Left kidney (tissue), 1 donor: ENCODE measurements at regions not wholly inside any gene's neighbourhood (a gene's known extent, or its start where the extent isn't known, plus 50 kb on each side); places are given as distances from the start of the nearest gene placed in this dataset.

ENCODE experiments used
- DNase-seq: peaks from one replicate; pipeline ENCODE4 v3.0.0-alpha.2; 2013

DNA sequence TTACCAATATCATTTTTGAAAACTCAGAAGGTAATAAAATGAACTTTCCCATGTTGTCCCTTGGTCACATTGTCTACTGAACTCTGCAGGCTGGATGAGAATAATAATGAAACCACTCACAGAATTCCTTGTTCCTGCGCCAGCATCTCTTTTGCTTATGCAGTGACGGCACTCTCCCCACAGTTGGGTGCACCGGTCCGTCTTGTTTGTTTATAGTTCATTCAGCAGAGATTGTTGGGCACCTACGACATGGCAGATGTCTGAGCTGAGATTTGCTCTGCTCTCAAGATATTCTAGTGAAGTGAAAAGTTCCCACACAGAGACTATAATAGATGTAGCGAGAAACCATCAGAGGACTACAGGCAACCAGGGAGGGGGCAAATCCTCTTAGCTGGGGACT is 375.7 kb upstream of the CDH11 start:
- DNase-seq, result no peak

DNA sequence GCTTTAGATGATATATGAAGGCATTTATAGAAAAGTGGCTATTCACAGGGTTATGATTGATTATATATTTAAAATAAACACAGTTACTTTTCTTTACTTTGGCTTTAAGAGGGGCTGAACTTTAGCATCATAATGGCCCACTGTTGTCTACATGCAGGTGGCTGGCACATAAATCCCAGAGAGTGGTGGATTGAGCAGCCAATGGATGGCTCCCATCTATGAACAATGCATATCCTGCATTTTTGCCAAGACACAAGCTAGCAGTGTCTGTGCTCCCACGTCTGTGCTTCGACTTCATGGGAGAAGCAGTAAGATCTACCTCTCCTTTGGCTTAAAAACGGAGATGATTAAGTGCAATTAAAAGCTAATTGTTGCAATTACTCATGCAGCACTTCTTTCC is 373.2 kb upstream of the CDH11 start:
- DNase-seq, result no peak

DNA sequence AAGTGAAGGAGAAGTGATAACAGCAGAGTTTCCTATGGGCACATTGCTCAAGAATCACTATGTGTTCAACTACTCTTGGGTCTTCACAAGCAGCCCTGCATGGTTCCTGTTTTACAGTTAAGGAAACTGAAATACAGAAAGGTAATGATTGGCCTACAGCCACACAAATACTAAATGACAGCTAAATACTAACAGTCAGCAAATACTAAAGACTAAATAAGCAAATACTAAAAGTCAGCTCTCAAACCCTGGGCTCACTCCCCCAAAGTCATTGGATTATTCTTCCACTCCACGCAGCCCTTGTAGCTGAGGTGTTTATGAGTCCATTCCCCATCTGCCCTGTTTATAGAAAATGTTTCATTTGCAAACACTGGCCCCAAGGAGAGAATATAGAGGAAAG is 372.7 kb upstream of the CDH11 start:
- no peak for DNase-seq

DNA sequence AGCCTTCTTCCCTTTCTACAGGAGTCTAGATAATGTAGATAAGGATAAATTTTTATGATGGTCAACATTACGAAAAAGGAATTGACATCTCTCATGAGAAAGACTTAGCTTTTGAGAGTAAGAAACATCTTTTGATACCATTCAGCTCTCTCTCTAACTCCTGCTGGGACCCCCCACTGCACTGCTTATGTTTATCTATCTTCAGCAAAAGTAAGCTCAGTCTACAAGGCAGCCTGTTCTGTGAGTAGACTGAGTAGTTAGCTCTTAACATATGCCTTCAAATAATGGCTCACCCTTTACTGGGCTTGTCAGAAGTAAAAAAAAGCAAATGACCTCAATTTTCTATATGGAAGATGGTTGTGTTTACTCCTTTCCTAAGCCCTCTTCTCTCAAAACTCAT is 372.2 kb upstream of the CDH11 start:
- DNase-seq, result no peak

DNA sequence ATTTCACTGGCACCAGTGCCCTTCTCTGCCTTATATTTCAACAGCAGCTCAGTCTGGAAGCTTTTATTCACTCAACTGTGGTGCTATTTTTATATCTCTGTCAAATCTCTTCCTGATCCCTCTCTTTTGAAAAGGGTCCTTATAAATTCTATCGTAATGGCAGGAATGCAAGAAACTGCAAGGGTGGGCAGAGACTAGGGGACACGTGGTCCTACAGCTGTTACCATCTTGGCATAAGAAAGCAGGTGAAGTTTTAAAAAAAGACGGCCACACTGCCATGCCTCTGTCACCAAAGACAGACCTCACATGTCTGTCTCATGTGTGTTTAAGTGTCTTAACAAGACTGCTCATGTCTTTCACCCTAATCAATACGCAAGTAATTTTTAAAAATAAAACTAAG is 368.4 kb upstream of the CDH11 start:
- no peak for DNase-seq

DNA sequence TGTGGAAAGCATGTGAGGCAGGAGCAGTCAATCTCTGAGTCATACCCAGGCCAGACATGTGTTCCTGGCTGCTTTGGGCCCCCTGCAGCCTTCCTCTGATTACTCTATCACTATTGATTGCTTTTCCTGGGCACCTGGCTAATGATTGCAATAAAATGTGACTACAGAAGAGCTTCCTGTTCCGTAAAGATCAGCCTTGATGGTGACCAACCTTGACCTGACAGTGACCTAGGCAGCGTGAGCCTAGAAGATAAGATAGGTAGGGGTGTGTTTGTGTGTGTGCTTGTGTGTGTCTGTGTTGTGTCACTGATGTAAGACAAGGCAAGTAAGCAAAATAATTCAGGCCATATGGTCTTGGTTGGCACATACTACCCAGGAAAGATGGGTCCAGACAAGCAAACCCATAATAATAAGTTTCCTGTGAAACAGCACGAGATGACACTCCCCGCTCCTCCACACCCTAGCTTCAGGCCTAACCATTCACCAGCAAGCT is 367.7 kb upstream of the CDH11 start:
- no peak for DNase-seq

DNA sequence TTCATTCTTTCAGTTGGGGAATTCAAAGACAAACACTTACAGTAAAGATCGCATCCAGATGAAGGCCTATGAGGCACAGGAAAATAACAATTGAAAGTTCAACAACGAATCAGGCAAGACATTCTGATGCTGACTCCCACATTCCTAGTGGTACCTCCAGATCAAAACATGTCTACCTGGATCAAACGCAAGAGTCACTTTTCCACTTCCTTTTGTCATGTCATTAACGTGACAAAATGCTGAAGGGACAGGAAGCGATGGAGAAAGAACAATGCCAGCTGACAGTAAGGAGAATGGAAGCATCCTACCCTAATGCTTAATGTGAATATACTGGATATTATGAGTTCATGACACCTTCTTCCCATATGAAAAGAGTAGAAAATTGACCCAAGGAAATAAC is 365.4 kb upstream of the CDH11 start:
- DNase-seq, result no peak

DNA sequence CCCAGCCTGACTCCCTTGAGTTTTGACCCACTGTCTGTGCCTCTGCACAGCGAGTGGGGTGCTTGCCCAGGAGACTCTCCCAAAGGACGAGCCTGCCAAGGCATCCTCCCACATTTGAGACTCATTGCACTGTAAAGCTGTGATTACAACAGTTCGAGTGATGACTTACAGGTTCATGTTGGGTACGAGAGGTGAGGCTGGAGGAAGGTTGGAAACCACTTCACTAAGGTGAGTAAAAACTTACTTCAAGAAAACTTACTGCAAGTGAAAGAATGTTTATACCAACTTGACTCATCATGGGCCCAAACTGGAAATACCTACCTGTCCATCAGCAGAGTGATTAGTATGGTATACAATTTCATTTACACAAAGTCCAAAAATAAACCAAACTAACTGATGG is 360.1 kb upstream of the CDH11 start:
- no peak for DNase-seq

DNA sequence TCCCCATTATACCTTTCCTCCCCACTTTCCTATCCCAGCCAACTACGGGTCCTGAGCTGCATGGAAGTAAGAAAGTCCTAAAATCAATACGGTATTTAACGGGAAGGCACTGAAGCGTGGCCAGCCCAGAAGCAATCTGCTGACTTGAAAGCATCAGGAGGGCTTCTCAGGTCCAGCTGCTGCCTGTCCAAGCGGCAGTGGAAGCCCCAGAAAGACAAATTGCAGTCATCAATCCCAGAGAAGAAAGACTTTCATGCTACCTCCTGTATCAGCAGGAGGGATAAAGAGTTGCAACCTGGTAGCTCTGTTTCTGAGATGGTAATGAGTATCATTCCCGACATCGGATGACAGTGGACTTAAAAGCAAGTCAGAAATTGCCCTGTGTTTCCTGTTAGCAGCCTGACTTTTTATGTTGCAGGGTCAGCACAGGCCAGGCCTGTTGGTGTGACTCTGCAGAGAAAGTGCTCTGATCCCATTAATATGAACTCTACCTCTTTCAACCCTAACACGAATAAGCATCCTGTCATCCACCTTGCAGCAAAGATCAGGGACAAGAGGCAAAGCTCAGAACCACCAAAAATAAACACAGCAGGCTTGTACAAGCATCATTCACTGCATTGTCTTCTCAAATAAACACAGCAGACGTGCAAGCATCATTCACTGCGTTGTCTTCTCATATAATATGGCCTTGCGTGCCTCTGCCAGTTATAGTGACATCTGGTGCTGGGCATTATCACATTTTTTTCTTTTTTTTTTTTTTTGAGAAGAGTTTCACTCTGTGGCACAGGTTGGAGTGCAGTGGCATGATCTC is 358.6 kb upstream of the CDH11 start:
- DNase-seq, result no peak

DNA sequence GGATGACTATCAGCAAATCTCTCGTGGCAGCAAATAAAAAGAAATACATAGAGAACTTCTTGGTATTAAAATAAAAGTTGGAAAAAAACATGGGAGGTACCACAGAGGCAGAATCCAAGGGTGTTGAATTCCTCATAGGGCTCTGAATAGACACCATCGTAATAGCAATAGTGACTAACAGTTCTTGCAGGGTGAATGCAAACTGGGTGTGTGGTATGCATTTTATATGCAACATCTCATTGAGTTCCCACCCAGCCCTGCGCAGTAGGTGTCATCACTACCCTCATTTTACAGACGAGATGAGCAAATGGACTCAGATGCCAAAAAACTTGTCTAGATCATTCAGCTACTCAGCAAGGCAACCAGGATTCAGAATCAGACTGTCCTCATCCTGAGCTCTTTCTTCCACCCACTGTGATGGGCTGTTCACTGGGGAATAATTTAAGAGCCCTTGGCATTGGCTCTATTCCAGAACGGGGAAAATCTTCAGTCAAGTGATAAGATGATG is 354.6 kb upstream of the CDH11 start:
- DNase-seq, result no peak

DNA sequence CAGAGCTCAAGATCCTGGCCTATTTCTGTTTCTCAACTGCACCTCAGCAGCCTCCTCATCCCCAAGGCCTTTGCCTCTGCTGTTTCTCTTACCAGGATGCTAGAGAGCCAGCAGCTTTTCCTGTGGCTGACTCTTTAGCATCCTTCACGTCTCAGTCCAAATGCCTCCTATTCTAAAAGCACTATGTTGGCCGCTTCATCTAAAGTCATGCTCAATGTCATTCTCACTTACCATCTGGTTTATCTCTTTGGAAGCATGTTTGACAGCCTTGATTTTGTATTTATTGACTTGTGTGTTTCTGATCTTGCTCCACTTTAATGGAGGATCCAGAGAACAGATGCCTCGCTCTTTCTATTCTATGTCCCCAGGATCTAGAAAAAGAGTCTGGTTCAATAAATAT is 351.8 kb upstream of the CDH11 start:
- no peak for DNase-seq

DNA sequence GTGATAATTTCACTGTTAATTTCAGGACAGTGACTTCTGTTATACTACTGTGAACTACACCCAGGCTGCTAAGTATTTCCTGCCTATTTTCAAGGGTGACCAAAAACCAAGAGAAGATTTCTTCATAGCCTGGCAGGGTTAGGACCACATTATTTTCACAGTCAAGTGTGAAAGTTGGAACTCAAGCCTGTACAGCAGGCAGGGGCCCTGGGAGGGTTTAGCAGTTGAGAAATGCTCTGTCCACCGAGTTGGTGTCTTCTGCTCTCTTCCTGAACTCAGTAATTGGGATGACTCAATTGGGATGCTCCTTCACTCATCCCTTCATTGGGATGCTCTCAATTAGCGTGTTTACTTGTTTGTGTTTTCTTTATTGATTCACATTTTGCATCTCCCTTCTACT is 347.3 kb upstream of the CDH11 start:
- DNase-seq, result no peak

DNA sequence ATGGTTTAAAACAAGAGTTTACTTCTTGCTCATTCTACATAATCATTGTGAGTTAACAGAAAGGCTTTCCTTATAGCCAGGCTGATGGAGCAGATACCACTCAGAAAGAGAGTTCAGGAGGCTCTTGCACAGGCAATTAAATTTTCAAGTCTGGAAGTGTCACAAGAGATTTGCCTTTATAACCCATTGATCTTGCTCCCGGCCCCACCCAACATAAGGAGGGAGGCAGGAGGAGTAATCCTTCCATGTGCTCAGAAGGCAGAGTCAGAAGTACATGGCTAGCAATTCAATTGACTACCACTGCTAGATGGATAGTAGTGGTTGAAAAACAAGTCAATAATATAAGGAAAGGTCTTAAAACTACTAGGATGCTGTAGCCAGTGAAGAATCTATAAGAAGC is 346.3 kb upstream of the CDH11 start:
- DNase-seq, result no peak

DNA sequence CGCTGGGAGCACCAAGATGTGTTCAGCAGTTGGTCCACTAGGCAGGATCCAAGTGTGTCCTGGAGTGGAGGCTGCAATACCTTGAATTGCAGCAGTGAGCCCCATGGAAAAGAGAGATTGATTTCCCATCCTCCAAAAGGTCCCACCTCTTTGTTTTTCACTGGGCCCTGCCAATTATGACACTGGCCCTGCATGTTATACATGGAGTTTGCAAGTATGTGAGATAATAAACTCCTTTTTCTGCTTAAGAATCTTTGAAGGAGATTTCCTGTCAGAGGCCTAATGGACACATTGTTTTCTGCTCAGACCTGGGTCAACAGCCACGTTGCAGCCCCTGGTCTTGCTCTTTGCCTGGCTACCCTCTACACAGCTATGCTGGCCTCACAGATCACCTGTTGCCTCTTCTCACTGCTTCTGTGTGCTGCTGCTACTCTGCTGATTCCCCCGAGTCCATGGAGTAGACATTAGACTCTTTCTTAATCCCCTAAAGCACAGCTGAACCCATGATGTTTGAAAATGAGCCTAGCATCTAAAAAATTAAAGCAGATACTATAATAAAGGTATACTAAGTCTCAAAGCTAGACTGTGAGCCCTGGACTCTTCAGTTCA is 341.9 kb upstream of the CDH11 start:
- no peak for DNase-seq

DNA sequence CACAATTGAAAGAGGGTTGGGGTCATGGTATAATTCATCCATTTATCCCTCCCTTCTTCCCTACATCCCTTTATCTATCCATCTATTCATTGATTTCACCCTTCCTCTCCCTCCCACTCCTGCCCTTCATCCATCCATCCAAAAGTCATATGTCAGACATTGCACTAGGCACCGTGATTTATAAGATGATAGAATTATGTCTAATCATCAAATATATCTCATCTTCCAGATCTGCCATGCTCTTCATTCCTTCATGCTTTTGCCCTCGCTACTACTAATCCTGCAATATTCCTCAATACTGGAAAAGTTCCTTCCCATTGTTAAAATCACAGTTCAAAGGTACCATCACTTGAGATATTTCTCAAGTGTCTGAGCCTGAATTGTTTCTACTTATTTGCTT is 335.2 kb upstream of the CDH11 start:
- no peak for DNase-seq

DNA sequence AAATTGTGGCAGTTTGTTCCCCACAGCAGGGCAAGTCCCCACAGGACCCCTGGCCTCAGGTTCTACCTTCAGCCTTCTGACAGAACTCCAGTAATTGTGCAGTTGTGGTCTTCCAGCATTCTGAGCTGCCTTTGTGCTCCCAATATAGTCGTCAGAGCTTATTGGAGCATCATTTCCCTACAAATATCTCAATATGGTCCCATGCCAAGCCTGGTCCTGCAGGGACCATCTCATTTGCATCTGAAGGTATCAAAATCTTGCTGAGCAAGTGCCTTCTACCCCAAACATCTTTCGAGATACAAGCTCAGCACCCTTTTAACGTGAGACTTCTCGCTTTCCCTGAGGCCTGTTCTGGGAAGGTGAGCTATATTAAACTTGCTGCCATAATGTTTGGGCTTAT is 333.9 kb upstream of the CDH11 start:
- DNase-seq, result no peak

DNA sequence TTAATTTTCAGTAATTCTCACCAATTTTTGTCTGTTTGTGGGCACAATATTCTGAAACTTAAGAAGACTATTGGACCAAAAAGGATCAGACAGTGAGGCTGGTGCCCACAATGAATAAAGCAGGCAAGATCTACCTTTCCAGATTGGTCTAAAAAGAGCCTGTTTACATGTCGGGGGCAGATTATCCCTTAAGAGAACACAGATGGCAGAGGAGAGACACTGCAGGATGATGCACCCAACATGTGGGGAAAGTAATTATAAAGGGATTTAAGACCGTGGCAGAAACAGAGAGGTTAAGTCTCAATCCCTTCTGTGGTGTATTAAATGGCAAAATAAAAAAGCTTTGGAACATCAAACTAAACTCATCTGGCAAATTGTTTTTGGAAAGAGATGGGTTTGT is 331.8 kb upstream of the CDH11 start:
- no peak for DNase-seq

DNA sequence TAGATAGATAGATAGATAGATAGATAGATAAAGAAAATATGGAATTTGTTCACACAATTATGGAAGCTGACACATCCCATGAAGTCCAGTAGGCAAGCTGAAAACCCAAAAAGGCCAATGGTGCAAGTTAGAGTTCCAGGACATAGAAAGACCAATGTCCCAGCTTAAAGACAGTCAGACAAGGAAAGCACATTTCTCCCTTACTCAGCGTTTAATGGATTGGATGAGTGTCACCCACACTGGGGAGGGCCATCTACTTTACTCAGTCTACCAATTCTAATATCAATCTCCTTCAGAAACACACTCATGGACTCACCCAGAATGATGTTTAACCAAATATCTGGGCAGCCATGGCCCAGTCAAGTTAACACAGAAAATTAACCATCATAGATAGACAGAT is 327.7 kb upstream of the CDH11 start:
- DNase-seq, result no peak

DNA sequence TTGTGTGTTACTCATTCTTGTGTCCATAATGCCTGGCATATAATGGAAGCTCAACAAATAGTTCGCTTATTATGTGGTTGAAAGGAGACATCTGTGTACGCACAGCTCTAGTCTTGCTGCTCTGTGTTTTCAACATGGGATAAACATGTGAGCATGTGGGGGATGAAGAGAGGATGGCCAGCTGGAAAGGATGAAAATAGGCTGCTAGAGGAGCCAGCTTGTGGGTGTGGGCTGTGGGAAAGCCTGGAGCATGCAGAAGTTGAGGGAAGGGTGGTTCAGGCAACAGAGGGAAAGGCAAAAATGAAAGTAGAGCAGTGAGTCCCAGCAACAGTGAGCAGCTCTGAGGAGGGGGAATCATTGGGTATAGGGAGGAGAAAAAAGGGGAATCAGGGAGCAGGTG is 324.6 kb upstream of the CDH11 start:
- DNase-seq, result no peak

DNA sequence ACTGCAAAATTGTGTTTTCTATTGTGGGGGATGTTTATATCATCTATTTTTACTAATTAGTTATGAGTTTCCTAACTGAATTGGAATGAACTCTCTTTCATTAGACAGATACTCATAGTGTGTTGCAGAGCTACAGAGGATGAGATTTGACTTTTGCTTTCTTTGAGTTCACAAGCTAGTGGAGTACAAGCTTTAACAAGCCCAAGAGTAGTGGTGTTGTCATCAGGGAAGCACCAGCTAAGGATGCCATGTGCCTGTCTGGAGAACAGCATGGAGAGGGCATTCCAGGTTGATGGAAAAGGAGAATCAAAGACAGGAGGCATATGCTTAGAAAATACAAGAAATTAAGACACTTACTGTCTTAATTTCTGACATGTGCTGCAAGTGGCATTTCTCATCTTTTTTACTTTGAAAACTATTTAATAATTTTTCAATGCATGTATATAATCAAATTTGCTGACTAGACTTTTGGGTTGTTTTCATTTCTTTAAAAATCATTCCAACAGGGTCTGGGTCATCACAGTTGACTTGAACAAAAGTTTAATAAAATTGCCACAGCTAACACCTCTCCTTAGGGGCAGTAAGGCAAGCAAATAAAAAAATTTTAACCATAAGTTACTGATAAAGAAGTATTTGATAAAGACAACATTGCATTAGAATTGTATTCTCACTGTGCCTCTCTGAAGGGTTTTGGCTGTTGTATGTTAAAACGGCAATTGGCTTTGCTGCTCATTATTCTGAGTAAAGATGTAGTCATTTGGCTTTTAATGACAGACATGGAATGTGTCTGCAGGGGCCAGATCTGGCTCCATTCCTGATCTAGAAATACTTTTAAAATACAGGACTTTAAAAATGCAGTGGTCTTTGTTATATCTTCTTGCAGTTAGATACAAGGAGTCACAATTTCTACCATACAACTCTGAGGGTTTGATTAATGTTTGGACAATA is 323.7 kb upstream of the CDH11 start:
- no peak for DNase-seq

DNA sequence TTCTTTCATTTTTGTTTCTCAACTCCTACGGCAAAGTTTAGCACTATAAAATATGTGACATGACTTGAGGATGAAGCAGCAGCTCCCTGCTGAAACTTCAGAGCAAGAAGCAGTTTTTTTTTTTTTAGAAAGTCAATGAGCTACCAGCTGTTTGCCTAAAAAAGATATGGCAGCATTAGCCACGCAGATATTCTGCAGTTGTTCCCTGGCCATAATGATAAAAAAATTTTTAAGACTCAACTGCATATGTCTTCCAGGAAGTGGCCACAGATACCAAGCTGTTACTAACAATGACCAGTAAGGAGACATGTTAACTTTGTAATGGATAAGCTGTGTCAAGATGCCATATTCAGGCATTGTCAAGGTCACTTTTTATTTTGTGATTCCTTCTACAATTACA is 319.6 kb upstream of the CDH11 start:
- no peak for DNase-seq

DNA sequence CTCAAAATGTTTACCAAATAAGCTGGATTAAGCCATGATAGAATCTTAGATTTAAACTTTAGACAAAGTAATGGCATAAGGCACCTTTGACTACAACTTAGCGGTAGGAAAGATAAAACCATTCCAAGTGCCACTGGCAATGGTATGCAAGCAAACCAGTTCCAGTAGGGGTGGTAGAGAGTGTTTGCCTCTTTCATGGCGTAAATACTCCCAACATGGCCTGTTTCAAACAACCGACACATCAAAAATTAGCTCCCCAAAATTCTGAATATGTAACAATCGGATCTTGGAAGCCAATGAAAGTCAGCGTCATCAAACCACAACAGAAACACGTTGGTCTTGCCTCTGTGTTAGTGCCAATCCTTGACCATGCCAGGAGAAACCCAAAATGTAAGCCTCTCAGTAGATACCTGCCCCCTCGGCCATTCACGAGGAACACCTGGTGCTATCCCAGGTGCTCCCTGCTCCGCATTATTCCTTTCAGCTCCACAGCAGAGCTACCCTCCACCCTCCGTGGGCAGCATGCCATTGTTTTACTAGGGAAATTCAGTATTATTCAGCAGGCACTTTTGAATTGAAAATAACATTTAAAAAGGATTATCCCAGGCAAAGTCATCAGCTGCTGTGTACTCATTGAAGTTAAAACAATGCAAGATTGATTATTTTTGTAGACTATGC is 307.8 kb upstream of the CDH11 start:
- no peak for DNase-seq
